ENCODE measurements at regions not wholly inside any gene's neighbourhood (a gene's known extent, or its start where the extent isn't known, plus 50 kb on each side); places are given as distances from the start of the nearest gene placed in this dataset.

GRCh38 chr17:71964559-71964958 is 156.3 kb upstream of the SOX9 start:
- Histone ChIP-seq H3K27me3 (ENCODE audit: low read depth) (no peaks in the 10 kb centered on the region), H3K4me1 (no peaks in the 10 kb centered on the region), H3K27ac (no peak overlapping the region), H3K4me3 (no peak overlapping the region), H3K36me3 (no peaks in the 10 kb centered on the region), H3K9me3 (no peaks in the 10 kb centered on the region)
- intact Hi-C loops (cut with DNase I) = no loop called here
- no peak for DNase-seq
- TF ChIP-seq, protein P1, sequence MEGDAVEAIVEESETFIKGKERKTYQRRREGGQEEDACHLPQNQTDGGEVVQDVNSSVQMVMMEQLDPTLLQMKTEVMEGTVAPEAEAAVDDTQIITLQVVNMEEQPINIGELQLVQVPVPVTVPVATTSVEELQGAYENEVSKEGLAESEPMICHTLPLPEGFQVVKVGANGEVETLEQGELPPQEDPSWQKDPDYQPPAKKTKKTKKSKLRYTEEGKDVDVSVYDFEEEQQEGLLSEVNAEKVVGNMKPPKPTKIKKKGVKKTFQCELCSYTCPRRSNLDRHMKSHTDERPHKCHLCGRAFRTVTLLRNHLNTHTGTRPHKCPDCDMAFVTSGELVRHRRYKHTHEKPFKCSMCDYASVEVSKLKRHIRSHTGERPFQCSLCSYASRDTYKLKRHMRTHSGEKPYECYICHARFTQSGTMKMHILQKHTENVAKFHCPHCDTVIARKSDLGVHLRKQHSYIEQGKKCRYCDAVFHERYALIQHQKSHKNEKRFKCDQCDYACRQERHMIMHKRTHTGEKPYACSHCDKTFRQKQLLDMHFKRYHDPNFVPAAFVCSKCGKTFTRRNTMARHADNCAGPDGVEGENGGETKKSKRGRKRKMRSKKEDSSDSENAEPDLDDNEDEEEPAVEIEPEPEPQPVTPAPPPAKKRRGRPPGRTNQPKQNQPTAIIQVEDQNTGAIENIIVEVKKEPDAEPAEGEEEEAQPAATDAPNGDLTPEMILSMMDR (IDR thresholded peaks at IDR 0.05) = no peak
- ATAC-seq = no peak

- Histone ChIP-seq H3K4me1 (no peaks in the 10 kb centered on the region), H3K36me3 (no peaks in the 10 kb centered on the region), H3K9me3 (no peaks in the 10 kb centered on the region), H3K27me3 (ENCODE audit: low read depth) (no peaks in the 10 kb centered on the region), H3K27ac (no peak overlapping the region), H3K4me3 (no peak overlapping the region)
- TF ChIP-seq, protein P1 (IDR thresholded peaks at IDR 0.05) = no peak
- intact Hi-C loops (cut with DNase I) = no loop called here
- no peak for ATAC-seq
- no peak for DNase-seq
These were observed 154.8 kb upstream of the SOX9 start for GRCh38 chr17:71966055-71966454.

- Histone ChIP-seq H3K27ac (no peak overlapping the region), H3K36me3 (no peaks in the 10 kb centered on the region), H3K4me3 (no peak overlapping the region), H3K27me3 (ENCODE audit: low read depth) (no peaks in the 10 kb centered on the region), H3K4me1 (no peaks in the 10 kb centered on the region), H3K9me3 (no peaks in the 10 kb centered on the region)
- intact Hi-C loops (cut with DNase I) = no loop called here
- DNase-seq = no peak
- no peak for ATAC-seq
- TF ChIP-seq, protein P1 (IDR thresholded peaks at IDR 0.05) = no peak
These were observed 154.1 kb upstream of the SOX9 start for GRCh38 chr17:71966459-71967313.

DNA sequence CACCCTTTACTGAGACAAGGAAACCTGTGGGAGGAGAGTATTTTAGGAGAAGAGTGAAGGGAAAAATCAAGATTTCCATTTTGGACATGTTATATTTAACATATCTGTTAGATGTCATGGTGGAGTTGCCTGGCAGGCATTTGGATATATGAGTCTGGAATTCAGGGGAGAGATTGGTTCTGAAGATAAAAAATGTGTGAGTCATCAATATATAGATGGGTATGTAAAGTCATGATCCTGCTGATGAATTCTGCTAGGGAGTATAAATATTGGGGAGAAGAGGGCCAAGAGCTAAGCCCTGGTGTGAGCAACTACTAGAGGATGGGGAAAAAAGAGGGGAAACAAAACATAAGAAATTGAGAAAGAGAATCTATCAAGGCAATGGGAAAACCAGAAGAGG is 151.3 kb upstream of the SOX9 start:
- Histone ChIP-seq H3K27me3 (ENCODE audit: low read depth) (no peaks in the 10 kb centered on the region), H3K27ac (no peak overlapping the region), H3K9me3 (no peaks in the 10 kb centered on the region), H3K4me1 (no peaks in the 10 kb centered on the region), H3K36me3 (no peaks in the 10 kb centered on the region), H3K4me3 (no peak overlapping the region)
- TF ChIP-seq, protein P1 (IDR thresholded peaks at IDR 0.05) = no peak
- DNase-seq (no peak), ATAC-seq (no peak)
- intact Hi-C loops (cut with DNase I) = no loop called here

DNA sequence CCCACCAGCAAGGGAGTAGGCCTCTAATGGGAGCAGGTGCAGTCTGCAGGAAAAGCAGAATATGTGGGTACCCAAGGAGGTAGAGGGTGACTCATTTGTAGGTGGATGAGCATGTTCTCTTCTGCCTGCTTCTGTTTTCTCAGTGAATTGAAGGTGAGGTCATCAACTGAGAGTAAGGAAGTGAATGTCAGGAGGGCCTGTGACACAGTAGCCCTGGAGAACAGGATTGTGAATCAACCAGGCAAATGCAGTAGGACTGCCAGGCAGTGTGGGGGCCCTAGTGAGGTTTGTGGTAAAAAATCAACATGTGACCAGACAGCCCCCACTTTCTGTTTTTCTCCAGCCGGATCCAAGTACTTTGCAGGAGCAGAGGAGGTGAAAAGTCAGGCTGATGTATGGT is 150.5 kb upstream of the SOX9 start:
- H3K4me3 ChIP-seq = no peak overlapping the region
- intact Hi-C loops (cut with DNase I) = no loop called here
- ATAC-seq (no peak), DNase-seq (no peak)
- no peaks in the 10 kb centered on the region for H3K9me3 ChIP-seq
- no peak overlapping the region for H3K27ac ChIP-seq
- TF ChIP-seq, protein P1 (IDR thresholded peaks at IDR 0.05) = no peak
- H3K27me3 ChIP-seq (ENCODE audit: low read depth) = no peaks in the 10 kb centered on the region
- H3K4me1 ChIP-seq = no peaks in the 10 kb centered on the region
- no peaks in the 10 kb centered on the region for H3K36me3 ChIP-seq

Data from lower lobe of right lung (tissue), 2 donors.